ENCODE measurements at regions not wholly inside any gene's neighbourhood (a gene's known extent, or its start where the extent isn't known, plus 50 kb on each side); places are given as distances from the start of the nearest gene placed in this dataset.

GRCh38 chr15:70151462-70151861, 53.7 kb upstream of the TLE3 start:
- Histone ChIP-seq H3K4me3 (ENCODE audit: low read depth in 1 of 2, low read length in 2 of 2) (no peak overlapping the region), H3K36me3 (ENCODE audit: control insufficient read depth in 2 of 2, insufficient read depth in 2 of 2, low read length in 1 of 2) (no peaks in the 10 kb centered on the region), H3K9me3 (ENCODE audit: control insufficient read depth in 2 of 2, insufficient read depth in 1 of 2, low read depth in 1 of 2, low read length in 1 of 2) (no peaks in the 10 kb centered on the region), H3K4me1 (ENCODE audit: control insufficient read depth in 2 of 2, insufficient read depth in 2 of 2, low read length in 1 of 2) (peaks cover 0 to 6% of the 10 kb centered on the region in 2 donors), H3K27me3 (ENCODE audit: control insufficient read depth in 1 of 2, insufficient read depth in 2 of 2, low read length in 2 of 2) (no peaks in the 10 kb centered on the region), H3K27ac (ENCODE audit: low read depth in 2 of 2, low read length in 1 of 2) (no peak overlapping the region)
- 73 to 86% methylated on average over 4 of the region's 4 CpGs for WGBS, 2 donors

- H3K27me3 ChIP-seq (ENCODE audit: control insufficient read depth in 1 of 2, insufficient read depth in 2 of 2, low read length in 2 of 2), result no peaks in the 10 kb centered on the region
- no peak overlapping the region for H3K4me3 ChIP-seq (ENCODE audit: low read depth in 1 of 2, low read length in 2 of 2)
- no peaks in the 10 kb centered on the region for H3K36me3 ChIP-seq (ENCODE audit: control insufficient read depth in 2 of 2, insufficient read depth in 2 of 2, low read length in 1 of 2)
- no peaks in the 10 kb centered on the region for H3K9me3 ChIP-seq (ENCODE audit: control insufficient read depth in 2 of 2, insufficient read depth in 1 of 2, low read depth in 1 of 2, low read length in 1 of 2)
- WGBS, 2 donors, result 89% methylated on average over 2 of the region's 2 CpGs
- H3K27ac ChIP-seq (ENCODE audit: low read depth in 2 of 2, low read length in 1 of 2), result no peak overlapping the region
- H3K4me1 ChIP-seq (ENCODE audit: control insufficient read depth in 2 of 2, insufficient read depth in 2 of 2, low read length in 1 of 2), result peaks cover 0 to 6% of the 10 kb centered on the region in 2 donors
Observed at GRCh38 chr15:70151003-70151402, 53.3 kb upstream of the TLE3 start.

- Histone ChIP-seq H3K27ac (ENCODE audit: low read depth in 2 of 2, low read length in 1 of 2) (no peak overlapping the region), H3K27me3 (ENCODE audit: control insufficient read depth in 1 of 2, insufficient read depth in 2 of 2, low read length in 2 of 2) (no peaks in the 10 kb centered on the region), H3K4me1 (ENCODE audit: control insufficient read depth in 2 of 2, insufficient read depth in 2 of 2, low read length in 1 of 2) (peaks cover 0 to 6% of the 10 kb centered on the region in 2 donors), H3K36me3 (ENCODE audit: control insufficient read depth in 2 of 2, insufficient read depth in 2 of 2, low read length in 1 of 2) (no peaks in the 10 kb centered on the region), H3K4me3 (ENCODE audit: low read depth in 1 of 2, low read length in 2 of 2) (no peak overlapping the region), H3K9me3 (ENCODE audit: control insufficient read depth in 2 of 2, insufficient read depth in 1 of 2, low read depth in 1 of 2, low read length in 1 of 2) (no peaks in the 10 kb centered on the region)
Observed at GRCh38 chr15:70150405-70150747, 52.7 kb upstream of the TLE3 start.

- H3K27ac ChIP-seq (ENCODE audit: low read depth in 2 of 2, low read length in 1 of 2), result no peak overlapping the region
- WGBS, 2 donors, result 91 to 93% methylated on average over 4 of the region's 4 CpGs
- H3K4me3 ChIP-seq (ENCODE audit: low read depth in 1 of 2, low read length in 2 of 2), result no peak overlapping the region
- no peaks in the 10 kb centered on the region for H3K27me3 ChIP-seq (ENCODE audit: control insufficient read depth in 1 of 2, insufficient read depth in 2 of 2, low read length in 2 of 2)
- no peaks in the 10 kb centered on the region for H3K9me3 ChIP-seq (ENCODE audit: control insufficient read depth in 2 of 2, insufficient read depth in 1 of 2, low read depth in 1 of 2, low read length in 1 of 2)
- peaks cover 0 to 6% of the 10 kb centered on the region in 2 donors for H3K4me1 ChIP-seq (ENCODE audit: control insufficient read depth in 2 of 2, insufficient read depth in 2 of 2, low read length in 1 of 2)
- no peaks in the 10 kb centered on the region for H3K36me3 ChIP-seq (ENCODE audit: control insufficient read depth in 2 of 2, insufficient read depth in 2 of 2, low read length in 1 of 2)
Observed at GRCh38 chr15:70149667-70150404, 52.1 kb upstream of the TLE3 start.

- no peak overlapping the region for H3K27ac ChIP-seq (ENCODE audit: low read depth in 2 of 2, low read length in 1 of 2)
- no peak overlapping the region for H3K4me3 ChIP-seq (ENCODE audit: low read depth in 1 of 2, low read length in 2 of 2)
- peaks cover 0 to 3% of the 10 kb centered on the region in 2 donors for H3K4me1 ChIP-seq (ENCODE audit: control insufficient read depth in 2 of 2, insufficient read depth in 2 of 2, low read length in 1 of 2)
- H3K36me3 ChIP-seq (ENCODE audit: control insufficient read depth in 2 of 2, insufficient read depth in 2 of 2, low read length in 1 of 2), result no peaks in the 10 kb centered on the region
- WGBS, 2 donors, result 74 to 85% methylated on average over 4 of the region's 4 CpGs
- no peaks in the 10 kb centered on the region for H3K9me3 ChIP-seq (ENCODE audit: control insufficient read depth in 2 of 2, insufficient read depth in 1 of 2, low read depth in 1 of 2, low read length in 1 of 2)
- no peaks in the 10 kb centered on the region for H3K27me3 ChIP-seq (ENCODE audit: control insufficient read depth in 1 of 2, insufficient read depth in 2 of 2, low read length in 2 of 2)
Observed at GRCh38 chr15:70147778-70148177, 50.1 kb upstream of the TLE3 start.

Data from esophagus (tissue), 2 donors.